ENCODE measurements at regions not wholly inside any gene's neighbourhood (a gene's known extent, or its start where the extent isn't known, plus 50 kb on each side); places are given as distances from the start of the nearest gene placed in this dataset.

- TF ChIP-seq CTCF (IDR thresholded peaks at IDR 0.05 in 8 of 11, conservative IDR thresholded peaks at IDR 0.05 in 3 of 11): no peak
- TF ChIP-seq POLR2A (IDR thresholded peaks at IDR 0.05): no peak
- no peak for TF ChIP-seq POLR2AphosphoS5 (IDR thresholded peaks at IDR 0.05)
Measured at GRCh38 chr9:130765137-130766020, 69.7 kb upstream of the ABL1 start.
